NB4 (cell line): ENCODE measurements at regions not wholly inside any gene's neighbourhood (a gene's known extent, or its start where the extent isn't known, plus 50 kb on each side); places are given as distances from the start of the nearest gene placed in this dataset.

ENCODE experiments used
- MYC ChIP-seq: IDR thresholded peaks from 2 replicates; pipeline ENCODE4 v1.6.1; 2011; ENCODE audit warnings: low read depth, low read length
- POLR2A ChIP-seq: IDR thresholded peaks from 2 replicates; pipeline ENCODE4 v1.6.1; 2011; ENCODE audit warnings: mild to moderate bottlenecking; ENCODE audit not compliant: insufficient read length; ENCODE audit errors: extremely low read depth
- TF ChIP-seq, protein P1 (sequence below): IDR thresholded peaks from one replicate; pipeline ENCODE4 v1.5.1; 2012; ENCODE audit warnings: low read depth, low read length
- TF ChIP-seq, protein P2 (sequence below): IDR thresholded peaks from 2 replicates; pipeline ENCODE4 v1.6.1; 2011; ENCODE audit warnings: low read depth, low read length

DNA sequence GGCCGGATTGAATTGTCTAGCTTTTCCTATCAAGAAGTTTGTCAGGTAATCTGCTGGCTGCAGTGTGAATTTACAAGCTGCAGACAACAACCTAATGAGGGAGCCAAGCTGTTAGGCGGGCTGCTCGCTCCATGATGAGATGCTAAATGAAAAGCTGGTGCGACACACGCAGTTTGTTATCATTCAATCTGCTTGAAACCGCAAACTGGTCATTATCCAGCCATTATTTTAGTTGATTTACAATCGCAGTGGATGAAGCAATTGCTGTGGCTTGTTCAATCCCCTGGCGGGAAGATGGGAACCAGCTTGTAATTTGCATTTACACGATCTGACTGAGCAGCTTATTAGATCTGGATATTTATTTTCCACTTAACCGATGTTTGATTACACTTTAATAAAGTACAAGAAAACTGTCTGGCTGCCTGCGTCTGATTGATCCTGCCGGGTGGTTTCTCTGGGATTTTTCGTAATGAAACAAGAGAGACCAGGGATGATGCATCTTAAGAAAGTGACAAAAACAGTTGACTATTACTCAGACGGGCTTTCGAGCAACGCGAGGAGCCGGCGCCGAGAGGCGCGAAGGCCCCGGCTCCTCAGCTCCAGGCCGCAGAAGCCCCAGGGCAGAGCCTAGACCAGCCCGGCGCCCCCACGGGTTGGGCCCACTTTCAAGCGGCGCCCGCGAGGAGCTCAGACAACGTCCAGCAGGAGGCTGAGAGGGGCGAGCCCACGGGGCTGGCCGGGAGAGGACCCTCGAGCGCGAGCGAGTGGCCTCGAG is 118.0 kb upstream of the BARHL2 start:
- TF ChIP-seq, protein P1, sequence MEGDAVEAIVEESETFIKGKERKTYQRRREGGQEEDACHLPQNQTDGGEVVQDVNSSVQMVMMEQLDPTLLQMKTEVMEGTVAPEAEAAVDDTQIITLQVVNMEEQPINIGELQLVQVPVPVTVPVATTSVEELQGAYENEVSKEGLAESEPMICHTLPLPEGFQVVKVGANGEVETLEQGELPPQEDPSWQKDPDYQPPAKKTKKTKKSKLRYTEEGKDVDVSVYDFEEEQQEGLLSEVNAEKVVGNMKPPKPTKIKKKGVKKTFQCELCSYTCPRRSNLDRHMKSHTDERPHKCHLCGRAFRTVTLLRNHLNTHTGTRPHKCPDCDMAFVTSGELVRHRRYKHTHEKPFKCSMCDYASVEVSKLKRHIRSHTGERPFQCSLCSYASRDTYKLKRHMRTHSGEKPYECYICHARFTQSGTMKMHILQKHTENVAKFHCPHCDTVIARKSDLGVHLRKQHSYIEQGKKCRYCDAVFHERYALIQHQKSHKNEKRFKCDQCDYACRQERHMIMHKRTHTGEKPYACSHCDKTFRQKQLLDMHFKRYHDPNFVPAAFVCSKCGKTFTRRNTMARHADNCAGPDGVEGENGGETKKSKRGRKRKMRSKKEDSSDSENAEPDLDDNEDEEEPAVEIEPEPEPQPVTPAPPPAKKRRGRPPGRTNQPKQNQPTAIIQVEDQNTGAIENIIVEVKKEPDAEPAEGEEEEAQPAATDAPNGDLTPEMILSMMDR, result no peak
- TF ChIP-seq POLR2A (no peak), MYC (no peak)
- TF ChIP-seq, protein P2, sequence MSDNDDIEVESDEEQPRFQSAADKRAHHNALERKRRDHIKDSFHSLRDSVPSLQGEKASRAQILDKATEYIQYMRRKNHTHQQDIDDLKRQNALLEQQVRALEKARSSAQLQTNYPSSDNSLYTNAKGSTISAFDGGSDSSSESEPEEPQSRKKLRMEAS, result no peak
